ENCODE measurements at regions not wholly inside any gene's neighbourhood (a gene's known extent, or its start where the extent isn't known, plus 50 kb on each side); places are given as distances from the start of the nearest gene placed in this dataset.

- Histone ChIP-seq H4K20me1 (ENCODE audit: insufficient read depth, low read length) (no peaks in the 10 kb centered on the region), H3K27me3 (ENCODE audit: insufficient read depth, low read length) (no peaks in the 10 kb centered on the region), H3K79me2 (ENCODE audit: insufficient read depth, low read length) (no peaks in the 10 kb centered on the region), H3K4me1 (ENCODE audit: insufficient read depth, low read length) (no peaks in the 10 kb centered on the region), H3K27ac (ENCODE audit: low read depth, low read length) (no peak overlapping the region), H3K36me3 (ENCODE audit: insufficient read depth, low read length) (no peaks in the 10 kb centered on the region), H2AFZ (ENCODE audit: low read length) (no peak overlapping the region), H3K9me3 (ENCODE audit: low read depth, low read length) (no peaks in the 10 kb centered on the region), H3K4me3 (ENCODE audit: insufficient read depth, low read length) (no peak overlapping the region), H3K4me2 (ENCODE audit: insufficient read depth, low read length) (no peak overlapping the region)
- DNase-seq (ENCODE audit: insufficient read length, low spot score, missing footprints) = no peak
- TF ChIP-seq, protein P1, sequence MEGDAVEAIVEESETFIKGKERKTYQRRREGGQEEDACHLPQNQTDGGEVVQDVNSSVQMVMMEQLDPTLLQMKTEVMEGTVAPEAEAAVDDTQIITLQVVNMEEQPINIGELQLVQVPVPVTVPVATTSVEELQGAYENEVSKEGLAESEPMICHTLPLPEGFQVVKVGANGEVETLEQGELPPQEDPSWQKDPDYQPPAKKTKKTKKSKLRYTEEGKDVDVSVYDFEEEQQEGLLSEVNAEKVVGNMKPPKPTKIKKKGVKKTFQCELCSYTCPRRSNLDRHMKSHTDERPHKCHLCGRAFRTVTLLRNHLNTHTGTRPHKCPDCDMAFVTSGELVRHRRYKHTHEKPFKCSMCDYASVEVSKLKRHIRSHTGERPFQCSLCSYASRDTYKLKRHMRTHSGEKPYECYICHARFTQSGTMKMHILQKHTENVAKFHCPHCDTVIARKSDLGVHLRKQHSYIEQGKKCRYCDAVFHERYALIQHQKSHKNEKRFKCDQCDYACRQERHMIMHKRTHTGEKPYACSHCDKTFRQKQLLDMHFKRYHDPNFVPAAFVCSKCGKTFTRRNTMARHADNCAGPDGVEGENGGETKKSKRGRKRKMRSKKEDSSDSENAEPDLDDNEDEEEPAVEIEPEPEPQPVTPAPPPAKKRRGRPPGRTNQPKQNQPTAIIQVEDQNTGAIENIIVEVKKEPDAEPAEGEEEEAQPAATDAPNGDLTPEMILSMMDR (IDR thresholded peaks at IDR 0.05; ENCODE audit: extremely low read depth, low read depth, low read length) = no peak
Observed at GRCh38 chr4:110998320-110998719, 375.4 kb upstream of the PITX2 start.

DNA sequence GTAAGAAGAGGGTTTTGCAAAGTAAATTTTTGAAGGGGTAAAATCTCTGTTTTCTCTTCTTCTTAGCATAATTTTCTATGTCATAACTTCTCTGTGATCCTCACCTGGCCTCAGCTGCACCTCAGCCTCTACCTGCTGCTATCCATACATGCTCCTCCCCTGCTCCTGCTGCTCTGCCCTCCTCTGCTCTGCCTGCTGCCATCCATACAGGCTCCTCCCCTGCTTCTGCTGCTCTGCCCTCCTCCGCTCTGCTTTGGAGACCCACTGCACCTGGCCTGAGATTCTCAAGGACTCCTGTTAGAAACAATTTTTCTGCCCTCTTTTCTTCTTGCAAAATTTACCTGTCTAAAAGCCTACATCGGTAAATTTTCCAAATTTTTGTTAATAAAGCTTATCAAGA is 388.6 kb upstream of the PITX2 start:
- no peaks in the 10 kb centered on the region for H3K27me3 ChIP-seq (ENCODE audit: insufficient read depth, low read length)
- H4K20me1 ChIP-seq (ENCODE audit: insufficient read depth, low read length) = no peaks in the 10 kb centered on the region
- H3K79me2 ChIP-seq (ENCODE audit: insufficient read depth, low read length) = no peaks in the 10 kb centered on the region
- no peak overlapping the region for H3K4me2 ChIP-seq (ENCODE audit: insufficient read depth, low read length)
- H2AFZ ChIP-seq (ENCODE audit: low read length) = no peak overlapping the region
- no peaks in the 10 kb centered on the region for H3K4me1 ChIP-seq (ENCODE audit: insufficient read depth, low read length)
- TF ChIP-seq, protein P1 (IDR thresholded peaks at IDR 0.05; ENCODE audit: extremely low read depth, low read depth, low read length) = no peak
- no peak overlapping the region for H3K4me3 ChIP-seq (ENCODE audit: insufficient read depth, low read length)
- no peaks in the 10 kb centered on the region for H3K9me3 ChIP-seq (ENCODE audit: low read depth, low read length)
- H3K36me3 ChIP-seq (ENCODE audit: insufficient read depth, low read length) = no peaks in the 10 kb centered on the region
- no peak for DNase-seq (ENCODE audit: insufficient read length, low spot score, missing footprints)
- no peak overlapping the region for H3K27ac ChIP-seq (ENCODE audit: low read depth, low read length)

DNA sequence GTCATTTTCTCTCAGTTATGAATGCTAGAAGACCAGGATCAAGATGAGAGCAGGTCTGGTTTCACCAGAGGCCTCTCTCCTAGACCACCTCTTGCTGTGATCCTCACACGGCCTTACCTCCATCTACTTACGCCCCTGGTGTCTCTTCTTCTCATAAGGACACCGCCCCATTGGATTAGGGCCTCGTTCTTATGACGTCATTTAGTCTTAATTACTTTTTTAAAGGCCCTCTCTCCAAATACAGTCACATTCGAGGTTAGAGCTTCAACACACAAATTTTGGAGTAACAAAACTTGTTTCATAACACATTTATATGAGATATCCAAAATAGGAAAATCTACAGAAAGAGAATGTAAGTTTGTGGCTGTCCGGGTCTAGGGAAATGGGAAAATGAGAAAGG is 391.0 kb upstream of the PITX2 start:
- Histone ChIP-seq H3K79me2 (ENCODE audit: insufficient read depth, low read length) (no peaks in the 10 kb centered on the region), H3K9me3 (ENCODE audit: low read depth, low read length) (no peaks in the 10 kb centered on the region), H3K4me1 (ENCODE audit: insufficient read depth, low read length) (no peaks in the 10 kb centered on the region), H2AFZ (ENCODE audit: low read length) (no peak overlapping the region), H4K20me1 (ENCODE audit: insufficient read depth, low read length) (no peaks in the 10 kb centered on the region), H3K4me3 (ENCODE audit: insufficient read depth, low read length) (no peak overlapping the region), H3K4me2 (ENCODE audit: insufficient read depth, low read length) (no peak overlapping the region), H3K36me3 (ENCODE audit: insufficient read depth, low read length) (no peaks in the 10 kb centered on the region), H3K27ac (ENCODE audit: low read depth, low read length) (no peak overlapping the region), H3K27me3 (ENCODE audit: insufficient read depth, low read length) (no peaks in the 10 kb centered on the region)
- no peak for DNase-seq (ENCODE audit: insufficient read length, low spot score, missing footprints)
- TF ChIP-seq, protein P1 (IDR thresholded peaks at IDR 0.05; ENCODE audit: extremely low read depth, low read depth, low read length) = no peak

DNA sequence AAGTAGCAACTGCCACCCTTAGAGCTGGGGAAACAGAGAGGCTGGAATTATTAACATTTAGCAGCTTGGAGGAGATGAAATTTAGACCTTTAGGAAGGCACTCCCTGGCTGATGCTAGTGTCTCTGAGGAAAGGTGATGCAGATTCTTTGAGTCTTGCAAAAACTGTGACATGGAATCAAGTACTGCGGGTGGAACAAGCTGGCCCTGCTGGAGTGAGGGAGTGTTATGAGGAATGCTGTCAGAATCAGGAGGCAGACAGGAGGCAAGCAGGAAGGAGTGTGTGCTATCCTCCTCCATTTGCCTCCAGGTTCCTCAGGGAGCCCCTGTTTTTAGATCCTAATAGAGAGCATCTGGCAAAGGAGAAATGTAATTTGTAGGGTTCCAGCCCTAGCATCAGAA is 391.7 kb upstream of the PITX2 start:
- no peaks in the 10 kb centered on the region for H3K27me3 ChIP-seq (ENCODE audit: insufficient read depth, low read length)
- H3K4me1 ChIP-seq (ENCODE audit: insufficient read depth, low read length) = no peaks in the 10 kb centered on the region
- H3K27ac ChIP-seq (ENCODE audit: low read depth, low read length) = no peak overlapping the region
- no peaks in the 10 kb centered on the region for H3K9me3 ChIP-seq (ENCODE audit: low read depth, low read length)
- no peak overlapping the region for H3K4me2 ChIP-seq (ENCODE audit: insufficient read depth, low read length)
- no peak overlapping the region for H3K4me3 ChIP-seq (ENCODE audit: insufficient read depth, low read length)
- TF ChIP-seq, protein P1 (IDR thresholded peaks at IDR 0.05; ENCODE audit: extremely low read depth, low read depth, low read length) = no peak
- H2AFZ ChIP-seq (ENCODE audit: low read length) = no peak overlapping the region
- H3K79me2 ChIP-seq (ENCODE audit: insufficient read depth, low read length) = no peaks in the 10 kb centered on the region
- H3K36me3 ChIP-seq (ENCODE audit: insufficient read depth, low read length) = no peaks in the 10 kb centered on the region
- no peaks in the 10 kb centered on the region for H4K20me1 ChIP-seq (ENCODE audit: insufficient read depth, low read length)
- DNase-seq (ENCODE audit: insufficient read length, low spot score, missing footprints) = no peak

All from osteoblast (primary cell).